22Rv1 (cell line): ENCODE measurements at regions not wholly inside any gene's neighbourhood (a gene's known extent, or its start where the extent isn't known, plus 50 kb on each side); places are given as distances from the start of the nearest gene placed in this dataset.

Experiments used
- CTCF ChIP-seq: fragments of 450-650 bp; IDR thresholded peaks from 2 replicates; pipeline ENCODE4 v1.5.1; 2017; ENCODE audit warnings: mild to moderate bottlenecking
- ZFX ChIP-seq: fragments of 450-650 bp; IDR thresholded peaks from 2 replicates; pipeline ENCODE4 v1.6.1; 2017; ENCODE audit warnings: antibody characterized with exemption, borderline replicate concordance

GRCh38 chr5:107213025-107213424 is 457.7 kb downstream of the EFNA5 start:
- no peak for TF ChIP-seq CTCF
- no peak for TF ChIP-seq ZFX
